SK-MEL-5 (cell line): ENCODE measurements at regions not wholly inside any gene's neighbourhood (a gene's known extent, or its start where the extent isn't known, plus 50 kb on each side); places are given as distances from the start of the nearest gene placed in this dataset.

Experiments used
- DNase-seq: peaks from one replicate; pipeline ENCODE4 v3.0.0-alpha.2; 2016; ENCODE audit warnings: low read depth, low spot score
- in situ Hi-C: cut with HindIII; loops from 2 replicates; pipeline ENCODE4 v1.10.0; 2016; ENCODE audit warnings: low sequenced_read_pairs, high pct_unique_total_duplicates, low pct_unique_long_range_greater_than_20kb

- in situ Hi-C loops: no loop called here
Measured at GRCh38 chr1:80053613-80054012, 1047.1 kb upstream of the ADGRL4 start.

DNA sequence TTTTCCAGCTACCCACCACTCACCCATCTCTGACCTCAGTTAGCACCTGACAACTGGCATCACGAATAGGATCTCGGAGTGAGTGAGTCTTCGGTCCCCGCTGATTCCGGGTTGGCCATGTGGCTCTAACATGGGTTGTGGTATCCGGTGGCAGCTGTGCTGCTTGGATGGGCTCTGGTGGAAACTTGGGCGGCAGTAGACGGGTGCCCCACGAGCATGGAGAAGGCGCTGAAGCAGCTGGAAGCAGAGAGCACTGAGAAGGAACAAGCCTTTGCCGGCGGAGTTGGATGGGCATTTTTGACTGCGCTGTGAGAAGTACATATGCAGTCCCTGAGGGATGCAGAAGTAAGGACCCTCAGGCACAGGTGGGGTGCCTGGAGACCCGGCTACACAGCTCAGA is 1044.0 kb upstream of the ADGRL4 start:
- in situ Hi-C loops: no loop called here

More at GRCh38 chr1:80053613-80054012, 1047.1 kb upstream of the ADGRL4 start:
- no peak for DNase-seq

GRCh38 chr1:80050085-80050484 is 1043.6 kb upstream of the ADGRL4 start:
- in situ Hi-C loops: no loop called here
- DNase-seq: no peak

More for the DNA sequence above, 1044.0 kb upstream of the ADGRL4 start:
- DNase-seq: no peak

GRCh38 chr1:80048716-80049115 is 1042.2 kb upstream of the ADGRL4 start:
- in situ Hi-C loops: no loop called here

DNA sequence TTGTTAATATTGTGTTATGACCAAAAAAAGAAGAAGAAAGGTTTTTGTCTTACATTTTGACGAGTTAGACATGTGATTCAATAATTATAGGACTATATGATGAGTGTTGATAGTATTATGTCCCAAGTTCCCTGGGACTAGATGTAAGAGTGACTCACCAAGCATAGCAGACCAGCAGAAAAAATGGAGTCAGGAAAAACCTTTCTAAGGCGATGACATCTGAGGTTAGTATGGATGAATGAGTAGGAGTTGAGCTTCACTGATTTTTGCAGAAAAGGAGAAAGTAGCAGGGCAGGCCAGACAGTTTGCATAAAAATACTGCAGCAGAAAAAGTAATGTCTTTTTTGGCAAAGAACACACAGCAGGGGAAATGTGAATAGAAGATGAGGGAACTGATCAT is 1041.3 kb upstream of the ADGRL4 start:
- in situ Hi-C loops: no loop called here
- DNase-seq: no peak

More at GRCh38 chr1:80048716-80049115, 1042.2 kb upstream of the ADGRL4 start:
- DNase-seq: no peak

GRCh38 chr1:80044662-80045061 is 1038.1 kb upstream of the ADGRL4 start:
- in situ Hi-C loops: no loop called here
- DNase-seq: no peak

DNA sequence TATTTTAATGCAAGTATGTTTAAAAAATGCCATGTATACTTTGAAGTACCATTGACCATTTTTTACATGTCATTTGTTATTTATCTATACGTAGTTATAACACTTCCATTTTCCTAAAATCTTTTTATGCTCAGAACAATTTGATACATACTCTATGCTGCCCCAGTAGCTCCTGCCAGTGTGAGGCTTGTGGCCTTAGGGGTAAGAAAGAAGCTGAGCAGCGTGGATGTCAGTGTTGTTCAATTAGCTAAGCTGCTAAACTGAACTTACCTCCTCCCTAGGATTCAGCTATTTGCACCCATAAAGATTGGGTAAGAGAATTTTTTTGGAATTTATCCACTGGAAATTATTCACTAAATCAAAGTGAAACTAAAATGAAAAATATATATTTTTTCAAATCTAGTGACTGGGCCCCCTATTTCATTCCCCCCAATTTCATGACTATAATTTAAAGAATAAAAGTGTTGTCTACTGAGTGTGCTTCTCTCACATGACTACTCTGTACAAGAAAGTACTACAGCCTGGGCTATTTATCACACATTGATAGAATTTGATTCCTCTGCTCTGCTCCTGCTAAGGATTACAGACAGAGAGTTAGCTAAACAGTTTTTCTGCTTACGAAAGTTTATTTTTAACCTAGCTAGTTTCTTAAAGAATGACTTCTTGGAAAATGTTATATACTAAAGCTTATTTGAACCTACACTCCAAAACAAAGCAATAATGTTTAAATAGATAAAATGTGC is 1030.3 kb upstream of the ADGRL4 start:
- no peak for DNase-seq
- in situ Hi-C loops: no loop called here

DNA sequence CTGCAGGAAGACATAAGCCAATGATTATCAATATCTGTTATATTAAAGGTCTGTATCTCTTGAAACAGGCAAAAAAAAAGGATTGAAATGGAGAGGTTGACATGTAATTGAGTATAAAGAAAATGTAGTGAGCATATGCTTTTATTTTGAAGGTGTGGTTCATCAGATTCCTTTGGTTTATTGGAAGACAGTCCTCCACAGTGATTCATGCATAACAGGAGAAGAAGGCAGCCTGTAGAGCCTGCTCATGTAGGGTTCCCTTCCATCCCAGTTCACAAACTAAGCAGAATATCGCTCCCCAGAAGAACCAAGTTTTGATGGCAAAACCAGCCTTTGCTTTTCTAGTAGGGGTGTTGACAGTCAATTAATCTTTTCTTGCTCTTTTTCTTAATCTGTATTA is 1016.8 kb upstream of the ADGRL4 start:
- no peak for DNase-seq
- in situ Hi-C loops: no loop called here

DNA sequence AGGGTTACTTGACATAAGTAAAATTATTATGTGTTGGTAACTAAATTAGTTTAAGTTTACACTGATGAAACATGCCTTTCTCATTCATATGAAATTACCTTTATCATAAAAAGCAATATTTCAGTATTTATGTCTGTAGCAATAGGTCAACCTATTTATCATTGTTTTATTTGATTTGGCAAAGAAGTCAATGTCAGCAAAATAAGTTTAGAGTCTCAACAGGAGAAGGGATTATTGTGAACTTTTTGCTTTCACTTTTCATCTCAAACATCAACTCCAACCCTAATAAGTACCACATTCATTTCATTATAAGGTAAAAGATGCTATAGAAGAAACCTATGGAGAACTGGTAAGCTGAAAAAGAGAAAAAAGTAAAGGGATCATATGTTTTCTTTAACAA is 1015.4 kb upstream of the ADGRL4 start:
- no peak for DNase-seq
- in situ Hi-C loops: no loop called here

GRCh38 chr1:80018348-80018747 is 1011.8 kb upstream of the ADGRL4 start:
- in situ Hi-C loops: no loop called here
- DNase-seq: no peak

DNA sequence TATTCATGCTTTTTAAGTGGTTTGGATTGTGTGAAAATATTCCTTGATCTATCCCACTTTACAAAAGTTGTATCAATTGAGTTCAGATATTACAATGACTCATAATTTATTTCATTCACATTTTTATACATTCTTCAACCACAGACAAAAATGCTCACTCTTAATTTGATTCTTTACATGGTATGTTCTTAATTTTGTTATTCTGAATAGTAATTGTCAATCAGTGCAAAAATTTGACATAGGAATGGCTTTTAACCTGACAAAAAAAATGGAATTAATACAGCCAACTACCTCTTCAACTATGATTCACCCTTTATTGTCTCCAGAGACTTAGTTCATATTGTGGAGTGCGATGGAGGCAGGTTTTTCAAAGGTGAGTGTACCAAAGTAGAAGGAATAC is 1002.4 kb upstream of the ADGRL4 start:
- in situ Hi-C loops: no loop called here

GRCh38 chr1:80003250-80003649 is 996.7 kb upstream of the ADGRL4 start:
- in situ Hi-C loops: no loop called here
- DNase-seq: no peak

More for the DNA sequence above, 1002.4 kb upstream of the ADGRL4 start:
- DNase-seq: no peak

- in situ Hi-C loops: no loop called here
- no peak for DNase-seq
Measured at GRCh38 chr1:79988401-79988800, 981.9 kb upstream of the ADGRL4 start.

DNA sequence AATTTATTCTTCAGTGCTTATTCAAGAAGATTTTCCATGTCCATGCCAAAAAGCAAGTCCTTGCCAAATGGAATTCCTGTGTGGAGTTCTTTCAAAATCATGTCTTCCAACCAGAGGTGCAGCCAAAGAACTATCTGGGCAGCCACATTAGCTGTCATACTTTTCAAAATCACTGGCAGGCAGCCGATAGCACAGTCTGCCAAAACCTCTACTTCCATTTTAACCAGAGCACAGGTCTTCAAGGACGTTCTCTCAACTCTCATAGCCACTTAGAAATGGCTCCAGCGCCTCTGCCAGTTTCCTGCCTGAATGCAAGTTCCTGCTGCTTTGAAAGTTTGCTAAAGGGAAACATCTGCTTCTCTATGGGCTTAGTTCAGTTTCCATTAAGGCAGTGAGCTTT is 975.7 kb upstream of the ADGRL4 start:
- in situ Hi-C loops: no loop called here
- no peak for DNase-seq

DNA sequence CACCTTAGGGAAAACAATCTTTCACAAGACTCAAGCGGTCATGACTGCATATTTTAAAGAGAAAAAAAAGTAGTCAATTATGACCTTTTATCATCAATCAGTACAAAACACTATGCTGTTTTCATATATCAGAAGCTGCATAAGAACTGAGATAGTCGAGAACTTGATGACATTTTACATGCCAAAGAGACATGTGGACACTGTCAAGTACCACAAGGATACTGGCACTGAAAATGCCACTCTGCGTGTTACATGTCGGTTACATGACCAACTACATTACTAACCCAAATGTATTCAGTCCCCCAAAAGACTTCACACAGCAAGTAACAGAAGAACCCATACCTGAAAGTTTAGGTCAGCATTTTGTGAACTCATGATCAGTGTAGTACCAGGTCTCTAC is 975.0 kb upstream of the ADGRL4 start:
- no peak for DNase-seq
- in situ Hi-C loops: no loop called here

DNA sequence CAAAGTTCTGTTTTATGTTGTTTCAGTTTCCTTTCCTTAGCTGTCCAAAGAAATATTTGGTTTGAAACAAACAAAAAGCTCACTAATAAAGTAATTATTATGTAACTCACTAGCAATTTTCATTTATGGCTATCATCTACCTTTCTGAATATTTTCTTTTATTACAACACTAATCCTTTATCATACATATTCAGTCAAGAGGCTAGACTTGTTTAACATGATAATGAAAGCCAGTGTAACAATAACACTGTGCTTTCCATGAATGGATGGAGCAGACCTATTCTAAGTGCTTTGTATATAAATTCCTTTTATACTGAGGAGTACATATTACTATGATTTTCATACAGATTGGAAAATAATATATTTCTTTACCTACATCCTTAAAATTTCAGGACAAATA is 972.8 kb upstream of the ADGRL4 start:
- DNase-seq: no peak
- in situ Hi-C loops: no loop called here

DNA sequence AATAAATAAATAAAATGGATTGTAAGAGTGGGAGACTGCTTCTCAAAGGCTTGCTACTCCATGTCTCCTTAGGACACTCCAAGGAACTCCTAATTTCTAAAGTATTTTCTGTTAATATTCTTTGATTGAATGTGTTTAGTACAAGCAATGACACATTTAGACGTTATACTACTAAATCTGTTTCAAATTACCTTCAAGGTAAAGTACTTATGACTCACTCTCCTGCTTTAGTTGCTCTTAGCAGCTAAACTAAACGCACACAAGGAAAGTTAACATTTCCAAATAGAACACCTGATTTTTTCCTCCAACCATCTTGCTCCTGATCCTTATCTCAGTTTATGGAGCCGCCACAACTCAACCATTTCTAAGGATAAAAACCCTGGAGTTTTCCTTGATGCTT is 969.8 kb upstream of the ADGRL4 start:
- in situ Hi-C loops: no loop called here
- no peak for DNase-seq

GRCh38 chr1:79974659-79975058 is 968.1 kb upstream of the ADGRL4 start:
- DNase-seq: no peak
- in situ Hi-C loops: no loop called here

DNA sequence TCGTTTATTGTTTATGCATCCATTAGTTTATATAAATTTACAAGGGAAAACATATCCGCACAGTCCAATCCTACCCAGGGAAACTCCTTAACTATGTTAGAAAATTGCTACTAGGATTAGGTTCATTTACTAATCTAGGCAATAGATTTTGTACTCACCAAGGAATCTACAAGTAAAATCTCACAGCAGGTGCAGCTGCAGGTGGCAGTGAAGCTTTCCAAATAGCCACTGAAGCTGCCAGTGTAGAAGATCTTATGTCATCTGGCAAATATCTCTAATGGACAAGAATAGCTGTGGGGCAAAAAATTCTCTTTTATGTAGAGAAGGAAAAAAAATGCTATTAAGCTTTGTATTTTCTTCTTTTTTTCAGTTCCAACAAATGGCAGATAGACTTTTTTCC is 963.4 kb upstream of the ADGRL4 start:
- no peak for DNase-seq
- in situ Hi-C loops: no loop called here

DNA sequence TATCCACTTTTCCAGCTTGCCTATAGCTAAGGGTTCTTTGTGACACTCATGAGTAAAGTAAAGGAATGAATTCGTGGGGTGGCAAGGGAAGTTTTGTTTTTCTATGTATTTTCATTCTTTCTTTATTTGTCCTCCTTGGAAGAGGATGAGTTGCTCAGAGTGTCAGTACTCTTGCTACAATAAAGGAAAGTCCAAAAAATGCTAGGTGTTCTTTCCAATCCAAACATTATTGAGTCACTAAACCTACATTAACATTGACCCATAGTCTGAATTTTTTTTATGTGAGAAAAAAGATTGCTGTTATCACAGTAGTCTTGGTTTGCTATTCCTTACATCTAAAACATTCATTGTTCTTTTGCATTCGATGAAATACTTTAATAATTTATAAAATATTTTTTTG is 959.9 kb upstream of the ADGRL4 start:
- DNase-seq: no peak
- in situ Hi-C loops: no loop called here
